ENCODE measurements at regions not wholly inside any gene's neighbourhood (a gene's known extent, or its start where the extent isn't known, plus 50 kb on each side); places are given as distances from the start of the nearest gene placed in this dataset.

- TF ChIP-seq CTCF (IDR thresholded peaks at IDR 0.05) (no peak), POLR2A (IDR thresholded peaks at IDR 0.05) (no peak)
Observed at GRCh38 chr7:42766782-42767423, 145.0 kb downstream of the C7orf25 start.

Data from body of pancreas (tissue), 4 donors.